GM23338 (cell line): ENCODE measurements at regions not wholly inside any gene's neighbourhood (a gene's known extent, or its start where the extent isn't known, plus 50 kb on each side); places are given as distances from the start of the nearest gene placed in this dataset.

Experiments
- ATAC-seq: fragments of 200-7000 bp; cut with Tn5 transposase; 3 replicates; pipeline ENCODE4 v1.9.1; 2020
- DNase-seq: peaks from one replicate; pipeline ENCODE4 v3.0.0-alpha.2; 2015; ENCODE audit warnings: low spot score
- H2AFZ ChIP-seq: fragments of 200-600 bp; sonication (generic); 2 replicates; pipeline ENCODE4 v1.8.0; 2016; ENCODE audit warnings: antibody characterized with exemption, mild to moderate bottlenecking, moderate library complexity
- H3F3A ChIP-seq: fragments of 200-600 bp; sonication (generic); replicated peaks from 2 replicates; pipeline ENCODE4 v1.8.0; 2017; ENCODE audit warnings: antibody characterized with exemption, mixed run types, low read depth
- H3K27ac ChIP-seq: fragments of 200-600 bp; sonication (generic); 2 replicates; pipeline ENCODE4 v1.6.1; 2016; ENCODE audit warnings: low read depth
- H3K27me3 ChIP-seq: fragments of 200-600 bp; sonication (generic); 2 replicates; pipeline ENCODE4 v1.8.0; 2016; ENCODE audit warnings: mild to moderate bottlenecking, mixed run types, moderate library complexity; ENCODE audit not compliant: insufficient read depth
- H3K36me3 ChIP-seq: fragments of 200-600 bp; sonication (generic); 2 replicates; pipeline ENCODE4 v1.8.0; 2016; ENCODE audit warnings: mild to moderate bottlenecking; ENCODE audit not compliant: insufficient read depth
- H3K4me1 ChIP-seq: fragments of 200-600 bp; sonication (generic); 2 replicates; pipeline ENCODE4 v1.8.0; 2016; ENCODE audit warnings: mild to moderate bottlenecking, moderate library complexity; ENCODE audit not compliant: insufficient read depth
- H3K4me2 ChIP-seq: fragments of 200-600 bp; sonication (generic); 2 replicates; pipeline ENCODE4 v1.7.1; 2017; ENCODE audit warnings: mixed run types
- H3K4me3 ChIP-seq: fragments of 200-600 bp; sonication (generic); 2 replicates; pipeline ENCODE4 v1.6.1; 2016; ENCODE audit warnings: mixed run types
- H3K79me2 ChIP-seq: fragments of 200-600 bp; sonication (generic); replicated peaks from 2 replicates; pipeline ENCODE4 v1.8.0; 2017; ENCODE audit warnings: mild to moderate bottlenecking; ENCODE audit not compliant: insufficient read depth
- H3K9me2 ChIP-seq: fragments of 200-600 bp; sonication (generic); 2 replicates; pipeline ENCODE4 v1.8.0; 2017; ENCODE audit not compliant: insufficient read depth
- H4K20me1 ChIP-seq: fragments of 200-600 bp; sonication (generic); replicated peaks from 2 replicates; pipeline ENCODE4 v1.8.0; 2017; ENCODE audit warnings: mild to moderate bottlenecking; ENCODE audit not compliant: insufficient read depth
- H3K27ac Mint-ChIP-seq: 2 replicates; pipeline ENCODE4 v1.8.0; 2020; ENCODE audit warnings: inconsistent platforms, mild to moderate bottlenecking, moderate library complexity, mixed read lengths
- H3K27me3 Mint-ChIP-seq: 3 replicates; pipeline ENCODE4 v1.8.0; 2022; ENCODE audit warnings: low read depth, mild to moderate bottlenecking, moderate library complexity, mixed read lengths, inconsistent platforms; ENCODE audit not compliant: insufficient read depth, poor library complexity
- H3K36me3 Mint-ChIP-seq: 3 replicates; pipeline ENCODE4 v1.8.0; 2021; ENCODE audit warnings: low read depth, mild to moderate bottlenecking, inconsistent platforms, moderate library complexity, mixed read lengths
- H3K4me1 Mint-ChIP-seq: 3 replicates; pipeline ENCODE4 v1.8.0; 2020; ENCODE audit warnings: mild to moderate bottlenecking, inconsistent platforms, mixed read lengths
- H3K4me3 Mint-ChIP-seq: 3 replicates; pipeline ENCODE4 v1.8.0; 2021; ENCODE audit warnings: moderate library complexity, mild to moderate bottlenecking, inconsistent platforms, mixed read lengths
- H3K9me3 Mint-ChIP-seq: 3 replicates; pipeline ENCODE4 v1.8.0; 2020; ENCODE audit warnings: moderate library complexity, mild to moderate bottlenecking, inconsistent platforms, mixed read lengths
- CREB1 ChIP-seq: fragments of 250-450 bp; sonication (Bioruptor Pico); IDR thresholded peaks from 2 replicates; pipeline ENCODE4 v1.5.0; 2020; ENCODE audit warnings: low read depth, mild to moderate bottlenecking, moderate library complexity
- CTCF ChIP-seq, 2 experiments: fragments of 200-600 bp in 1 of 2; sonication (generic) in 1 of 2; conservative IDR thresholded peaks; 2 replicates each; pipeline versions ENCODE4 v1.5.1 to v1.6.1; 2016 to 2017; ENCODE audit warnings: antibody characterized with exemption in 2 of 2, low read depth in 2 of 2, mild to moderate bottlenecking in 2 of 2, moderate library complexity in 1 of 2
- EZH2 ChIP-seq: fragments of 200-600 bp; sonication (generic); IDR thresholded peaks from one replicate; pipeline ENCODE4 v1.8.0; 2017; ENCODE audit warnings: antibody characterized with exemption, mild to moderate bottlenecking, low read depth; ENCODE audit not compliant: unreplicated experiment
- EZH2phosphoT487 ChIP-seq: fragments of 200-600 bp; sonication (generic); IDR thresholded peaks from one replicate; pipeline ENCODE4 v1.8.1; 2018; ENCODE audit warnings: antibody characterized with exemption; ENCODE audit not compliant: unreplicated experiment
- NANOG ChIP-seq: IDR thresholded peaks from 2 replicates; pipeline ENCODE4 v1.6.1; 2016; ENCODE audit warnings: antibody characterized with exemption, borderline replicate concordance
- POLR2AphosphoS5 ChIP-seq: IDR thresholded peaks from 2 replicates; pipeline ENCODE4 v1.6.1; 2016; ENCODE audit warnings: antibody characterized with exemption, low read depth
- REST ChIP-seq: IDR thresholded peaks from one replicate; pipeline ENCODE4 v1.6.1; 2018; ENCODE audit warnings: antibody characterized with exemption; ENCODE audit not compliant: unreplicated experiment
- STAT1 ChIP-seq: IDR thresholded peaks from one replicate; pipeline ENCODE4 v1.6.1; 2016; ENCODE audit warnings: antibody characterized with exemption; ENCODE audit not compliant: unreplicated experiment
- ZNF114 ChIP-seq: fragments of 250-450 bp; sonication (Bioruptor Pico); IDR thresholded peaks from 2 replicates; pipeline ENCODE4 v1.5.0; 2020; ENCODE audit warnings: mild to moderate bottlenecking, moderate library complexity
- ZNF331 ChIP-seq: fragments of 250-450 bp; sonication (Bioruptor Pico); IDR thresholded peaks from 2 replicates; pipeline ENCODE4 v1.5.0; 2020; ENCODE audit warnings: low read depth, mild to moderate bottlenecking, moderate library complexity
- TF ChIP-seq, protein P1 (sequence below): IDR thresholded peaks from 2 replicates; pipeline ENCODE4 v1.6.1; 2016; ENCODE audit warnings: antibody characterized with exemption

DNA sequence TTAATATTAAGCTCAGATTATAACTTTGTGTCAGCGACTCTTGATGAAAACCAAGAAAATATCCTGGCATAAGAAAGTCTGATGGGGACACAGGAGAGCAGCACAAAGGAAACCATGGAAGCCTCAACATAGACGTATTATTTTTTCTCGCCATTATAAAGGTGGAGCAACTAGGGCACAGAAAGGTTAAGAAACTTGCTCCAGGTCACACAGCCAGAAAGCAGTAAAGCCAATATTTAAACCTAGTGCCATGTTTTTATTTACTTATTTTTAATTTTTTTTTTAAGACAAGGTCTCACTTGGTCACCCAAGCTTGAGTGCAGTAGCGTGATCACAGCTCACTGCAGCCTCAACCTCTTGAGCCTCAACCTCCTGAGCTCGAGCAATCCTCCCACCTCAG is 259.3 kb downstream of the PREX1 start:
- no peaks in the 10 kb centered on the region for H3F3A ChIP-seq
- no peak overlapping the region for H3K4me2 ChIP-seq
- Mint-ChIP-seq H3K9me3 (peaks cover 9% of the 10 kb centered on the region), H3K4me3 (no peak overlapping the region), H3K36me3 (peaks cover 2% of the 10 kb centered on the region; the same call in 2 of the 3 replicates), H3K27ac (no peak overlapping the region), H3K4me1 (no peaks in the 10 kb centered on the region), H3K27me3 (peaks cover 5% of the 10 kb centered on the region)
- no peaks in the 10 kb centered on the region for H3K4me1 ChIP-seq
- no peak overlapping the region for H3K4me3 ChIP-seq
- 0 out of 2 replicates have a peak, but pooled peaks cover 4% of the 10 kb centered on the region for H3K9me2 ChIP-seq
- H3K79me2 ChIP-seq, result no peaks in the 10 kb centered on the region
- DNase-seq (no peak), ATAC-seq (no peak)
- H3K27ac ChIP-seq, result no peak overlapping the region
- H2AFZ ChIP-seq, result no peak overlapping the region; the same call in 1 of the 2 replicates
- TF ChIP-seq ZNF331 (CRISPR knock-in tag), result no peak
- TF ChIP-seq STAT1, result no peak
- H3K27me3 ChIP-seq, result no peaks in the 10 kb centered on the region
- no peaks in the 10 kb centered on the region for H4K20me1 ChIP-seq
- H3K36me3 ChIP-seq, result no peaks in the 10 kb centered on the region

- Histone ChIP-seq H3K79me2 (no peaks in the 10 kb centered on the region), H3F3A (no peaks in the 10 kb centered on the region), H3K36me3 (no peaks in the 10 kb centered on the region), H3K27ac (no peak overlapping the region), H3K4me2 (no peak overlapping the region), H3K4me3 (no peak overlapping the region), H2AFZ (no peak overlapping the region), H3K4me1 (no peaks in the 10 kb centered on the region), H3K27me3 (no peaks in the 10 kb centered on the region), H3K9me2 (0 out of 2 replicates have a peak, but pooled peaks cover 4% of the 10 kb centered on the region), H4K20me1 (no peaks in the 10 kb centered on the region)
- Mint-ChIP-seq H3K36me3 (peaks cover 3% of the 10 kb centered on the region; the same call in 2 of the 3 replicates), H3K4me1 (no peaks in the 10 kb centered on the region), H3K27ac (no peak overlapping the region), H3K4me3 (no peak overlapping the region), H3K9me3 (peaks cover 12% of the 10 kb centered on the region), H3K27me3 (peaks cover 5% of the 10 kb centered on the region)
- no peak for DNase-seq
- ATAC-seq, result no peak
- TF ChIP-seq, protein P1, sequence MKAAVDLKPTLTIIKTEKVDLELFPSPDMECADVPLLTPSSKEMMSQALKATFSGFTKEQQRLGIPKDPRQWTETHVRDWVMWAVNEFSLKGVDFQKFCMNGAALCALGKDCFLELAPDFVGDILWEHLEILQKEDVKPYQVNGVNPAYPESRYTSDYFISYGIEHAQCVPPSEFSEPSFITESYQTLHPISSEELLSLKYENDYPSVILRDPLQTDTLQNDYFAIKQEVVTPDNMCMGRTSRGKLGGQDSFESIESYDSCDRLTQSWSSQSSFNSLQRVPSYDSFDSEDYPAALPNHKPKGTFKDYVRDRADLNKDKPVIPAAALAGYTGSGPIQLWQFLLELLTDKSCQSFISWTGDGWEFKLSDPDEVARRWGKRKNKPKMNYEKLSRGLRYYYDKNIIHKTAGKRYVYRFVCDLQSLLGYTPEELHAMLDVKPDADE, result no peak
- no peak for TF ChIP-seq ZNF114
- TF ChIP-seq REST, result no peak
- no peak for TF ChIP-seq CTCF (conservative IDR thresholded peaks at IDR 0.05; ENCODE audit: low read depth in 2 of 2)
- TF ChIP-seq EZH2, result no peak
- TF ChIP-seq NANOG, result no peak
- TF ChIP-seq EZH2phosphoT487, result no peak
- TF ChIP-seq ZNF331 (CRISPR knock-in tag), result no peak
- TF ChIP-seq POLR2AphosphoS5, result no peak
- no peak for TF ChIP-seq CREB1
- no peak for TF ChIP-seq STAT1
Observed at GRCh38 chr20:48567145-48567544, 260.7 kb downstream of the PREX1 start.
